Duodenal mucosa (tissue), 2 donors: ENCODE measurements at regions not wholly inside any gene's neighbourhood (a gene's known extent, or its start where the extent isn't known, plus 50 kb on each side); places are given as distances from the start of the nearest gene placed in this dataset.

Source experiments
- H3K27ac ChIP-seq: one replicate; pipeline ENCODE4 v1.7.0; 2013; ENCODE audit warnings: low read depth, low read length
- H3K27me3 ChIP-seq, 2 donors: one replicate each; pipeline ENCODE4 v1.7.0; 2013; ENCODE audit warnings: low read length in 2 of 2, control low read depth in 1 of 2; ENCODE audit not compliant: insufficient read depth in 2 of 2, control insufficient read depth in 1 of 2
- H3K36me3 ChIP-seq, 2 donors: one replicate each; pipeline ENCODE4 v1.7.0; 2013; ENCODE audit warnings: low read length in 2 of 2, control low read depth in 1 of 2; ENCODE audit not compliant: insufficient read depth in 2 of 2, control insufficient read depth in 1 of 2
- H3K4me1 ChIP-seq, 2 donors: one replicate each; pipeline ENCODE4 v1.7.0; 2013; ENCODE audit warnings: low read length in 2 of 2, control low read depth in 1 of 2; ENCODE audit not compliant: insufficient read depth in 2 of 2, control insufficient read depth in 1 of 2
- H3K4me3 ChIP-seq, 2 donors: one replicate each; pipeline ENCODE4 v1.7.0; 2013; ENCODE audit warnings: low read length in 2 of 2, low read depth in 1 of 2
- H3K9ac ChIP-seq, 2 donors: one replicate each; pipeline ENCODE4 v1.7.0; 2013; ENCODE audit warnings: low read length in 2 of 2, low read depth in 1 of 2
- H3K9me3 ChIP-seq, 2 donors: one replicate each; pipeline ENCODE4 v1.7.0; 2013; ENCODE audit warnings: low read length in 2 of 2, control low read depth in 1 of 2; ENCODE audit not compliant: control insufficient read depth in 1 of 2

- H3K27me3 ChIP-seq, result no peaks in the 10 kb centered on the region
- H3K4me3 ChIP-seq, result no peak overlapping the region
- no peak overlapping the region for H3K27ac ChIP-seq
- no peaks in the 10 kb centered on the region for H3K9me3 ChIP-seq
- H3K4me1 ChIP-seq, result peaks cover 0 to 3% of the 10 kb centered on the region in 2 donors
- H3K36me3 ChIP-seq, result no peaks in the 10 kb centered on the region
- H3K9ac ChIP-seq, result no peak overlapping the region
These were observed 274.6 kb upstream of the COBL start for GRCh38 chr7:51591223-51591622.

DNA sequence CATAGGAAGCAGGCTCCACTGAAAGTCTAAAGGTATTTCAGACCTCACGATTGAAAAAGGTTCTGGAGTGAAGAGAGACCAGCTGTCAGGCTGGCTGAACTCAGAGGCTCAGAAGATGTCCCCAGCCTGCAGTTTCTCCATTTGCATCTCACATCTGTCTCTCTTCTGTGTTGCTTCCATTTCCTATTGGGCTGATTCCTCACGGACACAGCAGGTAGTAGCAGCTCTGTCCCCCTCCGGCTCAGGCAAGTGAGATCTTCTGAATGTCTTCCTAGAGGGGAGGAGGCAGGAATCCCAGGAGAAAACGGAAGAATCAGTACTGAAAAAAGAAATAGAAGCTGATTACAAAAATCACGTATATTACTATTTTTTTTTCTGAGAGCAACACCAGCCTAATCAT, 274.1 kb upstream of the COBL start:
- H3K27ac ChIP-seq, result no peak overlapping the region
- H3K36me3 ChIP-seq, result no peaks in the 10 kb centered on the region
- peaks cover 0 to 3% of the 10 kb centered on the region in 2 donors for H3K4me1 ChIP-seq
- no peaks in the 10 kb centered on the region for H3K27me3 ChIP-seq
- no peak overlapping the region for H3K4me3 ChIP-seq
- no peak overlapping the region for H3K9ac ChIP-seq
- no peaks in the 10 kb centered on the region for H3K9me3 ChIP-seq

GRCh38 chr7:51589111-51589510, 272.5 kb upstream of the COBL start:
- Histone ChIP-seq H3K27me3 (no peaks in the 10 kb centered on the region), H3K9ac (no peak overlapping the region), H3K36me3 (no peaks in the 10 kb centered on the region), H3K4me3 (no peak overlapping the region), H3K27ac (no peak overlapping the region), H3K4me1 (peaks cover 0 to 3% of the 10 kb centered on the region in 2 donors), H3K9me3 (no peaks in the 10 kb centered on the region)

- no peak overlapping the region for H3K4me3 ChIP-seq
- no peaks in the 10 kb centered on the region for H3K36me3 ChIP-seq
- no peaks in the 10 kb centered on the region for H3K27me3 ChIP-seq
- no peak overlapping the region for H3K9ac ChIP-seq
- H3K4me1 ChIP-seq, result peaks cover 0 to 3% of the 10 kb centered on the region in 2 donors
- H3K9me3 ChIP-seq, result no peaks in the 10 kb centered on the region
- no peak overlapping the region for H3K27ac ChIP-seq
These were observed 271.0 kb upstream of the COBL start for GRCh38 chr7:51587604-51588003.

- Histone ChIP-seq H3K9ac (no peak overlapping the region), H3K4me3 (no peak overlapping the region), H3K36me3 (no peaks in the 10 kb centered on the region), H3K4me1 (no peaks in the 10 kb centered on the region), H3K9me3 (peaks cover 0 to 3% of the 10 kb centered on the region in 2 donors), H3K27me3 (no peaks in the 10 kb centered on the region), H3K27ac (no peak overlapping the region)
These were observed 260.8 kb upstream of the COBL start for GRCh38 chr7:51577390-51577789.

- Histone ChIP-seq H3K27ac (no peak overlapping the region), H3K4me1 (no peaks in the 10 kb centered on the region), H3K27me3 (no peaks in the 10 kb centered on the region), H3K36me3 (no peaks in the 10 kb centered on the region), H3K9ac (no peak overlapping the region), H3K4me3 (no peak overlapping the region), H3K9me3 (no peaks in the 10 kb centered on the region)
These were observed 253.0 kb upstream of the COBL start for GRCh38 chr7:51569581-51569980.

GRCh38 chr7:51569176-51569575, 252.6 kb upstream of the COBL start:
- no peak overlapping the region for H3K4me3 ChIP-seq
- no peaks in the 10 kb centered on the region for H3K27me3 ChIP-seq
- H3K36me3 ChIP-seq, result no peaks in the 10 kb centered on the region
- H3K9me3 ChIP-seq, result no peaks in the 10 kb centered on the region
- no peak overlapping the region for H3K27ac ChIP-seq
- no peaks in the 10 kb centered on the region for H3K4me1 ChIP-seq
- H3K9ac ChIP-seq, result no peak overlapping the region

DNA sequence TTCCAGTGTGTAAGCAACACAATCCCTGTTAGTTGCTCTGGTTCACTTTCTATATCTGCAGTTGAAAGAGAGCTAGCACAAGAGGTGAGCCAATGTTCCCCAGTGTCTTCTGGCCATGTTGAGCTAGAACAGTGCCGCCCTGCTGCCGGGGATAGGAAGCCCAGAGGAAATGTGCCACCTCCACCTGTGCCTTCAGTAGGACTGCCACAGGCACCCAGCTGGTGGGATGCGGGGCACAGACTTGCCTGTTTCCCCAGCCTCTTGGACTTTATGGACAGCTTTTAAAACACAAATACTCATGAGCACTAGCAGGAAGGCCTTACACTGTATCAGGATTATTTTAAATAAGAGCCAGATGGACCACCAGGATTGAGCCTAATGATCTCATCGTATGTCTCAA, 234.5 kb upstream of the COBL start:
- Histone ChIP-seq H3K9ac (no peak overlapping the region), H3K9me3 (no peaks in the 10 kb centered on the region), H3K4me3 (no peak overlapping the region)

DNA sequence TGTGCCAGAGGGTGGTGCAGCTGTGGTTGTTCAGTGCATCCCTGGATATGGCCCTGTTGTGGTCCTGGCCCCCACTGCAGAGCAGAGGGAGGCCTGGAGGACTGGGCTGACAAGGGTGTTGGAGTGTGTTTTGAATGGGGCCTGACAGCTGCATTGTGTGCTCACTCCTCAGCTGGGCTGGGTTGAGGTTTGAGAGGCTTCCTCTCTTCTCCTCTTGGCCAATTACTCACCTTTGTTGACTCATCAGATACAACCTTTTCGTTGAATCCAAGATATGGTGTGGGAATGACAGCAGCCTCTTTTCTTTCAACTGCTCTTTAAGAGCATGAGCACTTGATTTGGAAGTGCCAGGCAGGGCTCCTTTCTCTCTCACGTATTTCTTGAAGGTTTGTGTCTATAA, 228.5 kb upstream of the COBL start:
- Histone ChIP-seq H3K9ac (no peak overlapping the region), H3K27me3 (no peaks in the 10 kb centered on the region), H3K4me3 (no peak overlapping the region), H3K27ac (no peak overlapping the region), H3K36me3 (no peaks in the 10 kb centered on the region), H3K4me1 (no peaks in the 10 kb centered on the region), H3K9me3 (no peaks in the 10 kb centered on the region)

More for the DNA sequence above, 234.5 kb upstream of the COBL start:
- no peak overlapping the region for H3K27ac ChIP-seq
- H3K27me3 ChIP-seq, result no peaks in the 10 kb centered on the region
- no peaks in the 10 kb centered on the region for H3K36me3 ChIP-seq
- no peaks in the 10 kb centered on the region for H3K4me1 ChIP-seq

- Histone ChIP-seq H3K9ac (no peak overlapping the region), H3K36me3 (no peaks in the 10 kb centered on the region), H3K9me3 (no peaks in the 10 kb centered on the region), H3K27me3 (no peaks in the 10 kb centered on the region), H3K4me3 (no peak overlapping the region), H3K4me1 (no peaks in the 10 kb centered on the region), H3K27ac (no peak overlapping the region)
These were observed 227.4 kb upstream of the COBL start for GRCh38 chr7:51543801-51544553.
